IMR-90 (cell line): ENCODE measurements at regions not wholly inside any gene's neighbourhood (a gene's known extent, or its start where the extent isn't known, plus 50 kb on each side); places are given as distances from the start of the nearest gene placed in this dataset.

Experiments used
- ATAC-seq: fragments of 200-7000 bp; cut with Tn5 transposase; 2 replicates; pipeline ENCODE4 v1.9.1; 2020; ENCODE audit warnings: low read depth, mild to moderate bottlenecking, moderate library complexity
- BruUV-seq: library from RNA; stranded (reverse); fragments of 400-500 nt; replicated peaks from 2 replicates; lab custom pipeline; 2021; lab: Mats Ljungman, UMichigan
- CTCF ChIA-PET: fragments of 300-600 bp; formaldehyde crosslinking; extraction: SDS; loops from one replicate; lab custom pipeline; 2021; ENCODE audit warnings: antibody characterized with exemption; lab: Yijun Ruan, JAX
- POLR2A ChIA-PET: fragments of 300-600 bp; sonication (Branson Sonifier 250); formaldehyde crosslinking; loops from one replicate; lab custom pipeline; 2022; ENCODE audit warnings: antibody characterized with exemption; ENCODE audit not compliant: unreplicated experiment; lab: Charles Lee
- DNase-seq: peaks from one replicate; pipeline ENCODE4 v3.0.0; 2013
- H2AFZ ChIP-seq: replicated peaks from 2 replicates; pipeline ENCODE3; 2013; ENCODE audit warnings: low read length, mild to moderate bottlenecking; ENCODE audit not compliant: poor library complexity
- H2AK5ac ChIP-seq: 2 replicates; pipeline ENCODE4 v1.6.1; 2013; ENCODE audit warnings: low read depth, low read length, inconsistent platforms
- H2AK9ac ChIP-seq: replicated peaks from 2 replicates; pipeline ENCODE3; 2013; ENCODE audit warnings: mild to moderate bottlenecking, low read depth, low read length, moderate library complexity; ENCODE audit not compliant: poor library complexity
- H2BK120ac ChIP-seq: 2 replicates; pipeline ENCODE4 v1.6.1; 2013; ENCODE audit warnings: low read depth, low read length, inconsistent platforms
- H2BK15ac ChIP-seq: 3 replicates; pipeline ENCODE4 v1.6.1; 2013; ENCODE audit warnings: low read depth, low read length, inconsistent platforms
- H2BK20ac ChIP-seq: 2 replicates; pipeline ENCODE4 v1.6.1; 2013; ENCODE audit warnings: low read depth, mild to moderate bottlenecking, inconsistent platforms, low read length, moderate library complexity
- H2BK5ac ChIP-seq: 2 replicates; pipeline ENCODE4 v1.6.1; 2013; ENCODE audit warnings: mild to moderate bottlenecking, low read depth, low read length, inconsistent platforms; ENCODE audit not compliant: poor library complexity, severe bottlenecking
- H3K14ac ChIP-seq: replicated peaks from 2 replicates; pipeline ENCODE4 v1.6.1; 2013; ENCODE audit warnings: low read depth, low read length, inconsistent platforms
- H3K18ac ChIP-seq: 2 replicates; pipeline ENCODE4 v1.6.1; 2013; ENCODE audit warnings: low read depth, low read length, control low read depth
- H3K23ac ChIP-seq: 2 replicates; pipeline ENCODE4 v1.6.1; 2013; ENCODE audit warnings: low read depth, low read length, inconsistent platforms
- H3K27ac ChIP-seq: 2 replicates; pipeline ENCODE4 v1.5.1; 2013; ENCODE audit warnings: mild to moderate bottlenecking, control low read depth, low read length; ENCODE audit not compliant: insufficient read depth
- H3K27me3 ChIP-seq: 2 replicates; pipeline ENCODE4 v1.6.1; 2013; ENCODE audit warnings: low read length; ENCODE audit not compliant: control insufficient read depth, insufficient read depth
- H3K36me3 ChIP-seq: 2 replicates; pipeline ENCODE4 v1.6.1; 2013; ENCODE audit warnings: low read length, mixed read lengths; ENCODE audit not compliant: control insufficient read depth, insufficient read depth
- H3K4ac ChIP-seq: 2 replicates; pipeline ENCODE4 v1.6.1; 2013; ENCODE audit warnings: low read depth, low read length, inconsistent platforms
- H3K4me1 ChIP-seq: 2 replicates; pipeline ENCODE4 v1.6.1; 2013; ENCODE audit warnings: low read length, mixed read lengths; ENCODE audit not compliant: control insufficient read depth, insufficient read depth
- H3K4me2 ChIP-seq: 2 replicates; pipeline ENCODE4 v1.6.1; 2013; ENCODE audit warnings: low read depth, mild to moderate bottlenecking, control low read depth, low read length, moderate library complexity
- H3K4me3 ChIP-seq: 2 replicates; pipeline ENCODE4 v1.5.1; 2013; ENCODE audit warnings: low read depth, mild to moderate bottlenecking, control low read depth, low read length, moderate library complexity; ENCODE audit not compliant: insufficient read depth
- H3K56ac ChIP-seq: 2 replicates; pipeline ENCODE4 v1.6.1; 2013; ENCODE audit warnings: low read length, inconsistent platforms; ENCODE audit not compliant: insufficient read depth; ENCODE audit errors: extremely low read depth
- H3K79me1 ChIP-seq, 2 experiments: 2 replicates each; pipeline ENCODE4 v1.6.1; 2013; ENCODE audit warnings: low read length in 2 of 2, inconsistent platforms in 1 of 2, low read depth in 1 of 2
- H3K9ac ChIP-seq: 2 replicates; pipeline ENCODE4 v1.6.1; 2013; ENCODE audit warnings: low read depth, low read length, control low read depth
- H3K9me1 ChIP-seq: 2 replicates; pipeline ENCODE4 v1.6.1; 2013; ENCODE audit warnings: low read length, inconsistent platforms; ENCODE audit not compliant: insufficient read depth
- H3K9me3 ChIP-seq: 2 replicates; pipeline ENCODE4 v1.6.1; 2013; ENCODE audit warnings: low read length; ENCODE audit not compliant: control insufficient read depth, insufficient read depth
- H4K20me1 ChIP-seq: 2 replicates; pipeline ENCODE4 v1.6.1; 2013; ENCODE audit warnings: low read length, inconsistent platforms; ENCODE audit not compliant: insufficient read depth
- H4K5ac ChIP-seq: 2 replicates; pipeline ENCODE4 v1.6.1; 2013; ENCODE audit warnings: mild to moderate bottlenecking, low read depth, low read length, control low read depth
- H4K8ac ChIP-seq, 2 experiments: 2 replicates each; pipeline ENCODE4 v1.6.1; 2013; ENCODE audit warnings: low read depth in 2 of 2, low read length in 2 of 2, control low read depth in 1 of 2, inconsistent platforms in 1 of 2
- H4K91ac ChIP-seq: 2 replicates; pipeline ENCODE4 v1.6.1; 2013; ENCODE audit warnings: low read depth, low read length, inconsistent platforms; ENCODE audit not compliant: insufficient read depth
- CEBPB ChIP-seq: IDR thresholded peaks from 2 replicates; pipeline ENCODE4 v1.6.1; 2012; ENCODE audit warnings: low read depth, low read length, improper control_type of control experiment
- ELK1 ChIP-seq: fragments of 150-350 bp; IDR thresholded peaks from 2 replicates; pipeline ENCODE4 v1.6.1; 2016; ENCODE audit warnings: low read depth, mild to moderate bottlenecking, low read length, moderate library complexity, borderline replicate concordance
- FOS ChIP-seq: fragments of 150-350 bp; IDR thresholded peaks from 2 replicates; pipeline ENCODE4 v1.6.1; 2016; ENCODE audit warnings: low read depth, low read length
- MAFK ChIP-seq: IDR thresholded peaks from 2 replicates; pipeline ENCODE4 v1.6.1; 2012; ENCODE audit warnings: low read depth, low read length, improper control_type of control experiment
- MXI1 ChIP-seq: IDR thresholded peaks from 2 replicates; pipeline ENCODE4 v1.6.1; 2012; ENCODE audit warnings: low read depth, mild to moderate bottlenecking, low read length, moderate library complexity, borderline replicate concordance
- NFE2L2 ChIP-seq: fragments of 150-350 bp; IDR thresholded peaks from 2 replicates; pipeline ENCODE4 v1.6.1; 2016; ENCODE audit warnings: low read depth, mild to moderate bottlenecking, low read length
- POLR2A ChIP-seq: IDR thresholded peaks from 2 replicates; pipeline ENCODE4 v1.6.1; 2012; ENCODE audit warnings: mild to moderate bottlenecking, low read depth, low read length
- RCOR1 ChIP-seq: IDR thresholded peaks from 2 replicates; pipeline ENCODE4 v1.6.1; 2012; ENCODE audit warnings: mild to moderate bottlenecking, low read length, improper control_type of control experiment; ENCODE audit not compliant: insufficient replicate concordance
- SMC3 ChIP-seq: fragments of 150-350 bp; IDR thresholded peaks from 2 replicates; pipeline ENCODE4 v1.6.1; 2016; ENCODE audit warnings: low read depth, mild to moderate bottlenecking, antibody characterized with exemption, low read length, moderate library complexity
- WGBS, 2 experiments: methylation state at CpG; one replicate each; pipeline versions ENCODE4 v1.1.5 to v1.1.7; 2013; ENCODE audit warnings: missing lambda C conversion rate in 2 of 2; ENCODE audit not compliant: insufficient read length in 1 of 2; ENCODE audit errors: extremely low coverage in 2 of 2; 5-methylcytosine and 5-hydroxymethylcytosine counted together
- dilution Hi-C: fragments of 300-500 bp; cut with HindIII; formaldehyde crosslinking; loops from one replicate; pipeline ENCODE4 v1.14.3; 2018; ENCODE audit warnings: low sequenced_read_pairs; ENCODE audit not compliant: unreplicated experiment
- in situ Hi-C: fragments of 300-500 bp; cut with MboI; formaldehyde crosslinking; loops from 3 replicates; pipeline ENCODE4 v1.14.3; 2019; ENCODE audit warnings: low sequenced_read_pairs, inconsistent platforms, mixed read lengths
- intact Hi-C: fragments of 100-400 bp; cut with micrococcal nuclease; formaldehyde crosslinking; loops from 2 replicates; pipeline ENCODE4 v1.10.0; 2022

- Histone ChIP-seq H3K27me3 (no peaks in the 10 kb centered on the region), H3K4ac (no peak overlapping the region), H2AK5ac (no peak overlapping the region), H2BK15ac (no peak overlapping the region), H3K79me1 (no peaks in the 10 kb centered on the region), H4K8ac (no peak overlapping the region), H4K20me1 (no peaks in the 10 kb centered on the region), H3K9me3 (no peaks in the 10 kb centered on the region), H4K5ac (no peak overlapping the region), H2AK9ac (no peak overlapping the region), H3K18ac (no peak overlapping the region), H2BK20ac (no peak overlapping the region), H3K9ac (no peak overlapping the region), H4K91ac (no peak overlapping the region), H3K4me2 (no peak overlapping the region), H3K9me1 (peaks cover 3% of the 10 kb centered on the region; the same call in 1 of the 2 replicates), H3K14ac (no peak overlapping the region), H3K4me1 (peaks cover 1% of the 10 kb centered on the region; the same call in 1 of the 2 replicates), H3K36me3 (no peaks in the 10 kb centered on the region), H3K23ac (no peak overlapping the region), H3K27ac (no peak overlapping the region), H2AFZ (no peak overlapping the region), H2BK5ac (no peak overlapping the region), H2BK120ac (no peak overlapping the region), H3K56ac (no peak overlapping the region), H3K4me3 (no peak overlapping the region)
- dilution Hi-C loops (no loop called here), intact Hi-C loops (no loop called here), in situ Hi-C loops (no loop called here)
- ATAC-seq (no peak), DNase-seq (no peak)
- CTCF ChIA-PET, result no interaction called here
- TF ChIP-seq FOS, result no peak
- no peak for TF ChIP-seq ELK1
- TF ChIP-seq MAFK, result no peak
- no peak for TF ChIP-seq RCOR1
- TF ChIP-seq CEBPB, result no peak
- TF ChIP-seq MXI1, result no peak
- TF ChIP-seq POLR2A, result no peak
- no peak for TF ChIP-seq NFE2L2
- no peak for TF ChIP-seq SMC3
- no TSS peak for BruUV-seq
- POLR2A ChIA-PET, result no interaction called here
- WGBS, 2 experiments, result 88% methylated on average over 12 of the region's 20 CpGs; no CpG with 5 or more reads in 1 of the 2 experiments
Observed at GRCh38 chr11:103644676-103645075, 391.8 kb upstream of the DDI1 start.
